ENCODE measurements at regions not wholly inside any gene's neighbourhood (a gene's known extent, or its start where the extent isn't known, plus 50 kb on each side); places are given as distances from the start of the nearest gene placed in this dataset.
"Not testable (repeated sequence)": the region's sequence is repeated elsewhere in the genome, so short reads cannot be mapped to it uniquely, and the experiment has no call there.

DNA sequence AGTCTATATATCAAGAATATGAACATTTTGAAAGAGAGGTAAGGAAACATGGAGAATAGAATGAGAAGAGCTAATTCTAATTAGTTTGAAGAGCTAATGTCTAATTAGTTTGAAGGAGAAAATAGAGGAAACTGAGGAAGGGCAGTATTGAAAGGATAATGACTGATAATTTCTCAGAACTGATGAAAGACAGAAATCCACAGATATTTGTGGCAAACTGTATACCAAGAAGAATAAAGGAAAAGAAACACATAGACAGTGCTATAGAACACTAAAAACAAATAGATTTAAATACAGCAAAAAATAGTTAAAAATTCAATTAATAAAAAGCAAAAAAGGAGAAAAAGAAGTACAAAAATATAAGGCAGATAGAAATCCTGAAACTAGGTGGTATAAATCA, 354.4 kb downstream of the QKI start:
- DNase-seq (ENCODE audit: low spot score), result no peak

DNA sequence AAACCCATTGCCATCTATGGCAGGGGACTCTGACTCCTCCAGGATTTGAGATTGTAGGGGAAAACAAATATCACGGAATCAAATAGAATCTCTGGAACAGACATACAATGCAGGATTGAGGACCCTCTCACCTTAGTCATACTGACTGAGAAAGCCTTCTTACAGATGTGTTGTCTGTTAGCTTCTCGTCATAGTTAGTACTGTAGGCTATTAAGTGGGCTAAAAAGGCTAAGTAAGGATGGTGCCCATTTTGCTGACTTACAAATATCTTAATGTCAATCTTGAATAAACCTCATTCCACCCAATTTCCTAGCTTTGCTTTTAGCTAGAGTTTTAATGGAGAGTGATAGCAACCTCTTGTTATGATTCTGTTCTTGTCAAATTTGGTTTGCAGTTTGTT, 352.4 kb downstream of the QKI start:
- no peak for DNase-seq (ENCODE audit: low spot score)

DNA sequence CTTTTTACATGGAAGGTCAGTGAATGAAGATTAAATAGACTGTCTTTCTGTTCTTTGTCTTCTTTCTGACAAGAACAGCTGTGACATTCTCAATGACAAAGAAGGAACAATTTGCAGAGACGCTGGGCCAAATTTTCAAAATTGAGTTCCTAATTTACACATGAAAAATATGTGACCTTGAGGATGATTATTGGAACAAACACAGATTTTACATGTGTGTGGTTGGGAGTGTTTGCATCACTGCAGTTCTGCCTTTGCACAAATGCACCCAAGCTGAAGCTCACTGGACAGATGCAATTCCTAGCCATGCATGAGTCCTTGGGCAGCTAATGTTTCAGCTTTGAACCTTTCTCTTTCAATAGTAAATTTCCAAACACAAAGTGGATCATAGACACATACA, 350.8 kb downstream of the QKI start:
- DNase-seq (ENCODE audit: low spot score), result no peak

DNA sequence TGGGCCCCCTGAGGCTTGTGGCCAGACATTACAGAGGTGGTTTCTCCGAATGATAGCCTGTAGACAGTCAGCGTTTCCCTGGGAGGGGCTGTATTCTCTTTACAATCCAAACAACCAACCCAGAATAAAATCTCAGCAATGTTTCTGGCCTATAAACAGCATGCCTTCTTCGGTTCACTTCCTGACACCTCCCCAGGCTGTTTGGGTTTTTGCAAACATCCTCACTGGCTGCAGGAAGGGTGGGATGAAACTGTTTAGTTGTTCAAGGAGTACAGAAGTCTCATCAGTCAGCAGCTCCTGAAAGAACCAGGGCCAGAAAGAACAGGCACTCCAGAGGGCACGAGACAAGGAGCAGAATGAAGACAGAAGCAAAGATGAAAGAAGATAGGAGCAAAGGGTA, 350.0 kb downstream of the QKI start:
- DNase-seq (ENCODE audit: low spot score), result peak; percentile 49

DNA sequence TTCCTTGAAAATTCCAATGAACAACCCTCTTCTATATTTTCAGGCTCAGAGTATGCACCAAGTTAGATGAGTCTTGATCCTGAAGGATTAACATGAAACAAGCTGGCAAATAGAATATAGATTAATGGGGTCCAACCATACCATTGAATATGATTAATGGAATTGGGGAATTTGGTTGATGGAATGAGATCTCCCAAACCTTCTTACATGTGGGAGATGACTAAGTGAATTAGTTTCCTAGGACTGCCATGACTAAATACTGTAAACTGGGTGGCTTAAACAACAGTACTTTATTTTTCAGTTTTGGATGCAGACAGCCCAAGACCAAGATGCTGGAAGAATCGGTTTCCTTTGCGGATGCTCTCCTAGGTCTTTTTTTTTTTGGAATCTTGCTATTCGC, 347.0 kb downstream of the QKI start:
- no peak for DNase-seq (ENCODE audit: low spot score)

DNA sequence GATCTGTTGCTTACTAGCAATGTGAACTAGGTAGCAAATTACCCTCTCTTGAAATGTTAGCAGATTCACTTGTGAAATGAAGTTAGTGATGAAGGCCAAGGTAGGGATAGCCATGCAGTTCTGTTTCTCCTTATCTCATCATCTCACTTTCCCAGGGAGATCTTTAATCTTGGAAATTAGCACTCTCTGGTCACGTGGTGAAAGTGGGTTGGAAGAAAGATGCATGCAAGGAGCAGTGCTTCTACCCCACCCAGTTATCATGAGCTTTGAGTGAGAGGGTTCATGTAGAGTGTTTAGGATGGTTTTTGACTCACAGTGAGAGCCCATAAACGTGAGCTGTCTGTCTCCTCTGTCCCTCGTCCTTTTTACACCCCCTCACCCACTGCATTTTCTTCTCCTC, 346.3 kb downstream of the QKI start:
- no peak for DNase-seq (ENCODE audit: low spot score)

DNA sequence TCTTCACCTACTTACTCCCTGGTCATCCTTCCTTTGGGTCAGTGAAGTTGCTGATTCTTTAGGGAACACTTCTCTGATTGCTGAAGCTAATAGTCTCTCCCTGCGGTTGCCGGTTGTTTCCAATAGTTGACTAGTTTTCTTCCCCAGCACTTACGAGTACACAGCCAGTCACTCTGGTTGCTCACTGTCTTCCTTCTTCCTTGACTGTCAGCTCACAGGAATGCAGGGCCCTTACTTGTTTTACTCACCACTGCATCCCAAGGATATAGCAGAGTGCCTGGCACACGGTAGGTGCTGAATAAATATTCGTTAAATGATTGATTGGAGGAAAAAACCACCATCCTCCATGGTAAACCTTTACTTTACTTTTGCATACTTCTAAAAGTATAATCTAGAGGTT, 345.0 kb downstream of the QKI start:
- DNase-seq (ENCODE audit: low spot score), result peak; percentile 63

DNA sequence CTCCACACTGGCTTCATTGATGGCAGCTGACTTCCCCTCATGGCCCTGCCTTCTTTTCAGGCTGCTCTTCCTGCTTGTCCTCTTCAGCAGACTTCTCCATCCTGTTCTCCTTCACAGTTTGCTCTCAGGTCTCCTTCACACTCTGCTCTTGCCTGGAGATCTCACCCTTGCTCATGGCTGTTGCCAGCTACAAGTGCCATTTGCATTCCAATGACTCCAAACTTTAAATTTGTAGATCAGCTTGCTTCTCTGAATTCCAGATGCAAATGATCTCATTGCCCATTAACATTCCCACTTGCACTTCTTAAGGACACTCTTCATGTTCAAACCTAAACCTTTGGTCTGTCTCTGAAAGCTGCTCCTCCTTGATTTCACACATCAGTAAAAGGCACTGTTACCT, 343.0 kb downstream of the QKI start:
- DNase-seq (ENCODE audit: low spot score), result no peak

DNA sequence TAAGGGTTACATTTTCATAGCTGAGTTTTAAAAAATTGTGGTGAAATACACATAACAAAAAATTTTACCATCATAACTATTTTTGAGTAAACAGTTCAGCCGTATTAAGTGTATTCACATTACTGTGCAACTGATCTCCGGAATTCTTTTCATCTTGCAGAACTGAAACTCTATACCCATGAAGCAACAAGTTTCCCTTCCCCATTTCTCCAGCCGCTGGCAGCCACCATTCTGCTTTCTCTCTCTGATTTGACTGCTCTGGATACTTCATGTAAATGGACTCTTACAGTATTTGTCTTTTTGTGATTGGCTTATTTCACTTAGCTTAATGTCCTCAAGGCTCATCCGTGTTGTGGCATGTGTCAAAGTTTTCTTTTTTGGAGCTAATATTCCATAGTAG, 341.6 kb downstream of the QKI start:
- DNase-seq (ENCODE audit: low spot score), result no peak

DNA sequence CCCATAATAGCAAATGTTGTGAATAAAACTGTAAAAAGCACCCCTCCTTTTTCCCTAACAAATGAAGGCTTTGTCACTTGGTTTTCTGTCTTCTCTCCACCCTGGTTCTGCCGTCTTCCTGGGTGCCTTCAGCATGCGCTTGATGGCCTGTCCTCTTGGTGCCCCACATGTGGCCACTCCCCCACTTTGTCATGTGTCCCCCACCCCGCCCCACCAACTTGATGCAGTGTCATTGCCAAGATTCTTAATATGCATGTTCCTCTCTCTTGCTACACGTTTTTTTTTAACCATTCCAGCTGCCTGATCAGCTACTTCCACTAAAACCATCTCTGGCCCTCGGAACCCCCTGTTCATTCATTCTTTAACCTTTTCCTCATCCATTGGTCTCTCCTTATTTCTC, 340.3 kb downstream of the QKI start:
- DNase-seq (ENCODE audit: low spot score), result no peak

DNA sequence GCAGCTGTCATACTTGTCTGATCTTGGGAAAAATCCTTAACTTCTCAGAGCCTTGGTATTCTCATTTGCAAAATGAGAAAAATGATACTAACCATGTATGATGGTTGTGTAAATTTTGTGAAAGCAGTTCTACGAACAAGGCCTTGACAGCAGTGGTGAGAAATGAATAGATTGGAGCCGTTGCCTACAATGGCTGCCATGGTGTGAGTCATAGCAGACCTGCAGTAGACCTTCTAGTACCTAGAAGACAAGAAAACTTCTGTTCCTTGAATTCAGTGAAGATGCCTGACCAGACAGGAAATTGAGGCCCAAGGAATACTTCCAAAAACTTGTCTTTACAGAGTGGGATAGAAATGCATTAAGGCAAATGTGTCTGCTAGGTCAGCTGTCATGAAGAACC, 338.9 kb downstream of the QKI start:
- no peak for DNase-seq (ENCODE audit: low spot score)

DNA sequence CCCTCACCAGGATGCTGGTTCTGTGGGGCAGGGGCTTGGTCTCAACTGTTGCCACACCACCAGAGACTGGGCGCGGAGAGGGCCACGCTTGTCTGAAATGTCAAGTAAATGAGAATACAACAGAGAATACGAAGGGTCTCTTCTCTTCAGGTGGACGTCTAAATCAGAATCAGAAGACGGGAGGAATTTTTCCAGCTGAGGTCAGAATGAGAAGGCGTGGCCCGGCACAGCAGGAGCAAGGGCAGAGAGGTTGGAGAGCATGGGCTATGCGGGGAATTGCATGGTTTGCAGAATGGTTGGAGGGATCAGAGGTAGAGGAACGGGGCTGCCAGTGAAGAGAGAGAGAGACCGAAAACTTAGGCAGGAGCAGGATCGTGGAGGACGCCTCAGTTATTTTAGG, 337.9 kb downstream of the QKI start:
- DNase-seq (ENCODE audit: low spot score), result no peak

DNA sequence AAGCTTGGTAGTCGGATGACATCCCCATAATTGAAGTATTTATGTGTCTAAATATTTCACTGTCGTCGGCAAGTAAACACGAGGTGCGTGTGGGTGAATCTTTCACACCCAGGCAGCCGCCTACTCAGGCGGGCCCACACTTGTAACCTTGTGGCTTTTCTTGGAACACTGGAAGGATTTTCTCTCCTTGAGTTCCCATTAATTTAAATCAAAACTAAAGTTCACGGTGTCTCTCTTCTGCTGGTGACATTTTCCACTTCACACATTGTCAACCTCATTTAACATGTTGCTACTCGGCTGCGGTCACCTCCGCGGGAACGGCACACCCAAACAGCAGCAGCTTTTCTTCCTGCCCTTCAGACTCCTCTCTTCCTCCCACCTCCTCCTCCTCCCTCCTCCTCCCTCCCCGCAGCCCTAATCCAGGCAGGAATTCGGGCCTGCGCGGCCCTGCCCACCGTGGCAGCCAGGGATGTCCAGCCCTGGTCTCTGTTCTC, 336.6 kb downstream of the QKI start:
- no peak for DNase-seq (ENCODE audit: low spot score)

DNA sequence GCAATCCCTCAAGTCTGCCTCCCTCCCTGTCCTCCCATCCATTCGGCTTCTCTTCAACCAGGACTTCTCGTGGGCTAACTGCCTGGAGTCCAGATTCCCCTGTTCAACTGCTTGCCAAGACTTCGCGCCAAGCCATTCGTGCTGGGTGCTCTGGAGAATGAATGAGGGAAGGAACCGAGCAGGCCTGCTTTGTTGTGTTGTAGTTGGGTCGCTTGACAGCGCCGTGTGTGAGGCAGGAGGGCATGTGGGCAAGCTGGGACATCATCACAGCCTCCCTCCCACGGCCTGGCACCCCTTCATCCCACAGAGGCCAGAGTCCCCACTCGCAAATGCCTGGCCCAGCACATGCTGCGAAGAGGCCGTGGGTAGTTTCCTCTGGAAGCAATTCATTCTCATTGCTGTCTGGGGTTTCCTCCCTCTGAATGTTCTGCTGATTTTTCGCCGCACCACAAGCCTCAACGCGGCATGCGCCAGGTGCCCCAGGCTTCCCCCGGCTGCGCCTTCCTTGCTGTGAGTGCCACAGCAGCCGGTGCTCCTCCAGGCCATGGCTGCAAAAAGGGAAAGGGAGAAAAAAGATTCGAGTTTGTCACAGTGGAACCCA, 336.0 kb downstream of the QKI start:
- no peak for DNase-seq (ENCODE audit: low spot score)

DNA sequence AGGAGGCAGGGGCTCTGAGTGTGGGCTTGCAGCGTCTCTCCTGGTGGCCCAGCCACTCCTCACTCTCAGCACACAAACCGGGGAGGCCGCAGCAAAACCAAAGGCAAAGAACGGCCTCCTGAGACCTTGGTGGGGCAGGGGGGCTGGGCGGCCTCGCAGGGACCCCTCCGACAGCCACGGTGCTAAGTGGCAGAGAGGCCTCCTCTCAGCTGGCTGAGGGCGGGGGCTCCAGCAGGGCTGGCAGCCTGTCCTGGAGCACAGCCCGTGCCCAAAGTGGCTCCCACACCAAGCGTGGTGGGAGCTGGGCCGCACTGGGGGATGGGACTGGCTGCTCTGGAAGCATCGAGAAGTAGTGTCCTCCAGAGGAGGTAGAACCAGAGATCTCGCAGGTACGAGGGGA, 334.4 kb downstream of the QKI start:
- DNase-seq (ENCODE audit: low spot score), result no peak

DNA sequence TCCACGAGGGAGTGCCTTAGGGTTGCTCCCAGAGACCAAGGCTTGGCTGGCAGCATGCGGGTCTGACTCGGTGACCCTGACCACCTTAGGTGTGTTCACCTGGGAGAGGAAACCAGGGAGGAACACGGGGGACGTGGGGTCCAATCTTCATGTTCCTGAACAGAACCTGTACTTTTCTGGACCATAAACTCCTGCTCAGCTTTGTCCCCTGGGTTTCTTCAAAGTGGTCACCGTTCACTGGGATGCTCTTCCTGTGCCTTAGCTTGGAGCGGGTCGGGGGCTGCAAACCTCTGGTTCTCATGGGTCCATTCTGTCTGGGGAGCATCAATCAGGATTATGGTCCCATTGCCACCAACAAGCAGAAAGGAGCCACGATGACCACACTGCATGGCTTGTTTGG, 333.5 kb downstream of the QKI start:
- no peak for DNase-seq (ENCODE audit: low spot score)

DNA sequence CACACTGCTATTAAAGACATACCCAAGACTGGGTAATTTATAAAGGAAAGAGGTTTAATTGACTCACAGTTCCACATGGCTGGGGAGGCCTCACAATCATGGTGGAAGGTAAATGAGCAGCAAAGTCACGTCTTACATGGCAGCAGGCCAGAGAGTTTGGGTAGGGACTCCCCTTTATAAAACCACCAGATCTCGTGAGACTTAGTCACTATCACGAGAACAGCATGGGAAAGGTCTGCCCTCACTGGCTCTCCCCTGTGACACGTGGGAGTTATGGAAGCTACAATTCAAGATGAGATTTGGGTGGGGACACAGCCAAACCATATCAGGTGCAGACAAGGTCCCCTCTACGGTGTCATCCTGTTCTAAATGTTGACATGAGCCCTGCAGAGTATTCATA, 332.5 kb downstream of the QKI start:
- DNase-seq (ENCODE audit: low spot score), result not testable (repeated sequence)

DNA sequence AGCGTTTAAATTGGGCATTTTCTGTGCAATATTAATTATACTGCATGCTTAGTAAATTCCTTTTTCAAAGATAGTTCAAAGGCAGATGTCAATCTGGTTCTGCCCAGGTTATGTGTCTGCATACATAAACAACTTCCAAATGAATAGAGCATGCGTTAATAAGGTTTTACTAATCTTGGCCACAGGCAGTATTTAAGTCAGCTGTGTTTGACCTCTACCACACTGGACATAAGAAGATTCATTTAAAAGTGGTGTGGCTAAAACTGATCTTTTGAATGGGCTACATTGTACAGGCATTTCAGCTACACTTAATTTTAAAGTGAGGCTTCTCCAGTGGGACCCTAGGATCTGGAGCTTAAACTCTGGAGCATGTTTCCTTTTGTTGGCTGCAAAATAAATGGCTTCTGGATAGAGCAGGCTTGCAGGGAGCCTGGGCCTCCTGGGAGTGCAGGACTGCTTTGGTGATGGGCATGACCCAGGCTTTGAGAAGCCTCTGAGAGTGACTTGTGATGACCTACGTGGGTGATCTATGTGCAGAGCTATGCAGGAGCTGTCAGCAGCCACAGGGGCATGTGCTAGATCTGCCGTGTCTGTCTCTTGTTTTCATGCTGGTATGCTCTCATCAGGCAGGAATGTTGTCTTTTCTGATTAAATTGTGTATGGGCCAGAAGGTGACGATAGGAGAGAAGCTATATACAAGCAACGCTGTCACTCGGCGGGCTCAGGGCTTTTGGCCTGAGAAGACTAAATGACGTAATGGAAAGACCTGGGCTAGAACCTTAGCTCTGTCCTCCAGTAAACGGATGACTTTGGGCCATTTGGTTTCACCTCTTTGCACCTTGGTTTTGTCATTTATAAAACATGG, 331.2 kb downstream of the QKI start:
- peak; percentile 93 for DNase-seq (ENCODE audit: low spot score)

DNA sequence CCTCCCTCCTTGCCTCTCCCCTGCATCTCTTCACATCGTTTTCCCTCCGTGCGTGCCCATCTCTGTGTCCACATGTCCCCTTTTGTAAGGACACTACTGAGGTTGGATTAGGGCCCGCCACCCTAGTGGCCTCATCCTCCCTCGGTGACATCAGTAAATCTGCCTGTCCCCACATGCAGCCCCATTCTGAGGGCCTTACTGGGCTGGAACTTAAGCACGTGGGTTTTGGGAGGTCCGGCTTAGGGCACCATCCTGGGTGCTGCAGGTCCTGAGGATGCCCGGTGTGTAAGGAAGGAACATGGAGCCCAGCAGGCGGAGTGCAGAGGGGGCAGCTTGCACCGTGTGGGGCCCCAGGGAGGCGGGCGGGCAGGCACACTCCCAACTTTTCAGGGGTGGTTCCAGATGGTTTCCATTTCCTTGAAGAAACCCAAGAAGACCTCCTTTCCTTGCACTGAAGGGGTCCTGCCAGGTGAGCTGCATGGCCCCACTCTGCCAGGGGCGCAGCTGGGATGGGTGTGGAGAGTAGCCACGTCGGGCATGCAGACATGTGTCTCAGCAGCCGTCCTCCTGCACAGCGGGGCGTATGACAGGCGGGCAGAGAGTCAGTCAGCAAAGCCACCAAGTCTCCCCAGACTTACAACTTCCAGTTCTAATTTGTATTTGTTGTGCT, 329.9 kb downstream of the QKI start:
- DNase-seq (ENCODE audit: low spot score), result no peak

DNA sequence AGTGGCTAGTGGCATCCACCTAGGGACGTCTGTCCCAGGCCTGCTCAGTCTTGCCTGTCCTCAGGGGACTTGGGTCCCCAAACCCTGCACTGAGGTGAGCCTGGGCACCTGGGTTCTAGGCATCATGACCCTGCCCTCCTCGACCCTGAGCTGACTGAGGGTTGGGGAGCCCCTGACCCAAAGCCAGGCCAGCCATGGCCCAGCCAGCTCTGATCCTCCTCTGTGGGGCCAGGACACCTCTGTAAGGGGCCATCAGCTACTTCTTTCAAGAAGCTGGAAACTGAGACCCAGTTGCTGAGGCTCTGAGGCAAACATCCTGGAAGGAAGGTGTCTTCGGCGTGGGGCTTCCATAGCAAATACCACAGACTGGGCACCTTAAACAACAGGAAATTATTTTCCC, 329.3 kb downstream of the QKI start:
- no peak for DNase-seq (ENCODE audit: low spot score)

DNA sequence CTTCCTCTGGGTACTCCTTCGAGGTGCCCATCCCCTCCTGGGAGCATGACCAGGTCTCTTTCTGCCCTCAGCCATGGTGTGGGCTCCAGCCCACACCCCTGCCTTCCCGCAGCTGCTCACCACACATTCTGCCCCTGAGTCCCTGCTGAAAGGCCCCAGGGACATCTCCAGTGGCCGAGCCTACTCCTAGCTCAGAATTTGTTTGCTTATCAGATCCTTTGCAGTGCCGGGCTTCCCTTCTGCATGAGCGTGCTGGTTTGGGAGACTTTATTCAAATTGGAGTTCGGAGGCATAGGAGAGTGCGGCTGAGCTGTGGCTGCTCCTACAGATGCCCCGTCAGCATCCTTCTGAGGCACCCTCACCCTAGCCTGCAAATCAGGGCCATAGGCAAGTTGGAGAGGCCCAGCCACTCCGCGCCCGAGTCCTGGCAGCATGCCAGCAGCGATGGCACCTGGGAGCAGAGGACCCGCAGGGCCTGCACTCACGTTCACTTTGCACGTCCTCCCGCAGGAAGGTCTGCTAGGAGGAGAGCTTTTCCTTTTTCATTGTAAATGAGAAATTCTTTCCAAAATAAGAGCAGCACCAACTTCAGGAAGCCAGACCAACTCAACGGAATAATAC, 327.3 kb downstream of the QKI start:
- no peak for DNase-seq (ENCODE audit: low spot score)

DNA sequence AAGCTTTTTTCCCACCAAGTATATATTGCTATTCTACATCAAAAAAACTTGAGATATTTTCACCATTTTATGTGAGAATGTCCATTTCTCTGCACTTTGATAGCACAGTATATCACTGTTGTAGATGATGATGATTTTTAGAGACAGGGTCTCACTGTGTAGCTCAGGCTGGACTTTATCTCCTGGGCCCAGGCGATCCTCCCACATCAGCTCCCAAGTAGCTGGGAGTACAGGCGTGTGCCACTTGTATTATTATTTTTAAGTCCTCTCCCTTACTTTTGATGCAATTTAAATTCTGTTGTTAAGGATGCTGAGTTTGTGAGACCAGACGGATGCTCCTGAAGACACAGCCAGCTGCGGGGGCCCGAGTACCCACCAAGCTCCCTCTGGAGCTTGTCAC, 326.8 kb downstream of the QKI start:
- no peak for DNase-seq (ENCODE audit: low spot score)

DNA sequence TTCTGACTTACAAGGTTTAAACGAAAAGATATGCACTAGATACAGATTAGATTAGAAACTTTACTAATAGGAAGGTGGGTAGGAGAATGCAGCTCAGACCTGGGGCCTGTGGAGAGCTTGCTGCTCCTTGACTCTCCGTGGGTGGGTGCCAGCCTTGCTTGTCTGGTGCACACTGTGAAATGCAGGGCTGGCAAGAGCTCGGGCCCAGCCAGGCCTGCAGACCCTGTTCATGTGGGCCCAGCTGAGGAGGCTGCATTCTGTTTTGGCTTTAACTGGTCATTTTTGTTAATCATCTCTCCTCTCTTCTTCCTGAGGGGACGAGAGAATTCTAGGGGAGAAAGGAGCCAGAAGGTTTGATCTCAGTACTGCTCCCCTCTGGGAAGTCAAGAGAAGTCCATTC, 325.4 kb downstream of the QKI start:
- no peak for DNase-seq (ENCODE audit: low spot score)
